ENCODE measurements at regions not wholly inside any gene's neighbourhood (a gene's known extent, or its start where the extent isn't known, plus 50 kb on each side); places are given as distances from the start of the nearest gene placed in this dataset.
"Not testable (repeated sequence)": the region's sequence is repeated elsewhere in the genome, so short reads cannot be mapped to it uniquely, and the experiment has no call there.

- 1% methylated on average over 4 of the region's 4 CpGs for WGBS (ENCODE audit: low lambda C conversion rate)
- BruUV-seq (replicated peaks); H3K4me1 ChIP-seq (ENCODE audit: insufficient read depth, low read length); H4K20me1 ChIP-seq (ENCODE audit: insufficient read depth, low read length); CTCF ChIA-PET (ENCODE audit: low intra/inter-chr PET ratio, low total read pairs); H3K4me2 ChIP-seq (ENCODE audit: low read depth, low read length); H3K27ac ChIP-seq (ENCODE audit: extremely low read length, insufficient read depth, low read length); H3K79me2 ChIP-seq (ENCODE audit: insufficient read depth, low read length); ATAC-seq; in situ Hi-C loops (cut with HindIII; ENCODE audit: extremely low pct_ligation_motif_present, low pct_unique_long_range_greater_than_20kb); H3K9me3 ChIP-seq (ENCODE audit: low read length); H3K27me3 ChIP-seq (ENCODE audit: control insufficient read depth in 1 of 2, insufficient read depth in 2 of 2, low read length in 2 of 2); FAIRE-seq; H3K4me3 ChIP-seq (replicated peaks in 1 of 3; ENCODE audit: insufficient read depth in 1 of 3, low read depth in 2 of 3, low read length in 3 of 3); POLR2A ChIA-PET; intact Hi-C loops (cut with micrococcal nuclease; ENCODE audit: unreplicated experiment); H3K9ac ChIP-seq (ENCODE audit: insufficient read depth, low read depth, low read length); H2AFZ ChIP-seq (ENCODE audit: low read length); DNase-seq (ENCODE audit: low spot score); H3K36me3 ChIP-seq (replicated peaks in 1 of 2; ENCODE audit: control insufficient read depth in 1 of 2, insufficient read depth in 2 of 2, low read length in 2 of 2): not testable (repeated sequence)
Measured at GRCh38 chr12:13518034-13518433, 321.5 kb downstream of the EMP1 start.

GRCh38 chr12:13509740-13510139, 313.2 kb downstream of the EMP1 start:
- in situ Hi-C loops (cut with HindIII; ENCODE audit: extremely low pct_ligation_motif_present, low pct_unique_long_range_greater_than_20kb) = no loop called here
- H3K27ac ChIP-seq (ENCODE audit: extremely low read length, insufficient read depth, low read length) = no peak overlapping the region
- no peaks in the 10 kb centered on the region for H3K36me3 ChIP-seq (replicated peaks in 1 of 2; ENCODE audit: control insufficient read depth in 1 of 2, insufficient read depth in 2 of 2, low read length in 2 of 2)
- ATAC-seq (no peak), FAIRE-seq (no peak), DNase-seq (ENCODE audit: low spot score) (no peak)
- no peaks in the 10 kb centered on the region for H3K4me1 ChIP-seq (ENCODE audit: insufficient read depth, low read length)
- H3K9ac ChIP-seq (ENCODE audit: insufficient read depth, low read depth, low read length) = no peak overlapping the region
- H3K79me2 ChIP-seq (ENCODE audit: insufficient read depth, low read length) = no peaks in the 10 kb centered on the region
- intact Hi-C loops (cut with micrococcal nuclease; ENCODE audit: unreplicated experiment) = no loop called here
- no peaks in the 10 kb centered on the region for H4K20me1 ChIP-seq (ENCODE audit: insufficient read depth, low read length)
- no peak for TF ChIP-seq CREB3 (CRISPR knock-in tag; IDR thresholded peaks at IDR 0.05)
- TF ChIP-seq ZNF850 (CRISPR knock-in tag; conservative IDR thresholded peaks at IDR 0.05) = no peak
- TF ChIP-seq, protein P1, sequence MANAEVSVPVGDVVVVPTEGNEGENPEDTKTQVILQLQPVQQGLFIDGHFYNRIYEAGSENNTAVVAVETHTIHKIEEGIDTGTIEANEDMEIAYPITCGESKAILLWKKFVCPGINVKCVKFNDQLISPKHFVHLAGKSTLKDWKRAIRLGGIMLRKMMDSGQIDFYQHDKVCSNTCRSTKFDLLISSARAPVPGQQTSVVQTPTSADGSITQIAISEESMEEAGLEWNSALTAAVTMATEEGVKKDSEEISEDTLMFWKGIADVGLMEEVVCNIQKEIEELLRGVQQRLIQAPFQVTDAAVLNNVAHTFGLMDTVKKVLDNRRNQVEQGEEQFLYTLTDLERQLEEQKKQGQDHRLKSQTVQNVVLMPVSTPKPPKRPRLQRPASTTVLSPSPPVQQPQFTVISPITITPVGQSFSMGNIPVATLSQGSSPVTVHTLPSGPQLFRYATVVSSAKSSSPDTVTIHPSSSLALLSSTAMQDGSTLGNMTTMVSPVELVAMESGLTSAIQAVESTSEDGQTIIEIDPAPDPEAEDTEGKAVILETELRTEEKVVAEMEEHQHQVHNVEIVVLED (CRISPR knock-in tag; IDR thresholded peaks at IDR 0.05; ENCODE audit: borderline replicate concordance) = no peak
- TF ChIP-seq, protein P2, sequence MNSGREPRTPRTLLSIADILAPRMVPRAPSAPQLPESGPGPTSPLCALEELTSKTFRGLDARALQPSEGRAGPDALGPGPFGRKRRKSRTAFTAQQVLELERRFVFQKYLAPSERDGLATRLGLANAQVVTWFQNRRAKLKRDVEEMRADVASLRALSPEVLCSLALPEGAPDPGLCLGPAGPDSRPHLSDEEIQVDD (CRISPR knock-in tag; IDR thresholded peaks at IDR 0.05; ENCODE audit: borderline replicate concordance) = no peak
- TF ChIP-seq ATF7 (IDR thresholded peaks at IDR 0.05) = no peak
- TF ChIP-seq ATF7 (CRISPR knock-in tag; IDR thresholded peaks at IDR 0.05) = no peak
- no peak for TF ChIP-seq ZNF564 (CRISPR knock-in tag; IDR thresholded peaks at IDR 0.05)
- TF ChIP-seq TCF12 (IDR thresholded peaks at IDR 0.05) = no peak
- no peak for TF ChIP-seq TCF12 (CRISPR knock-in tag; IDR thresholded peaks at IDR 0.05)
- TF ChIP-seq ARNT2 (CRISPR knock-in tag; IDR thresholded peaks at IDR 0.05; ENCODE audit: low read depth) = no peak
- TF ChIP-seq, protein P3, sequence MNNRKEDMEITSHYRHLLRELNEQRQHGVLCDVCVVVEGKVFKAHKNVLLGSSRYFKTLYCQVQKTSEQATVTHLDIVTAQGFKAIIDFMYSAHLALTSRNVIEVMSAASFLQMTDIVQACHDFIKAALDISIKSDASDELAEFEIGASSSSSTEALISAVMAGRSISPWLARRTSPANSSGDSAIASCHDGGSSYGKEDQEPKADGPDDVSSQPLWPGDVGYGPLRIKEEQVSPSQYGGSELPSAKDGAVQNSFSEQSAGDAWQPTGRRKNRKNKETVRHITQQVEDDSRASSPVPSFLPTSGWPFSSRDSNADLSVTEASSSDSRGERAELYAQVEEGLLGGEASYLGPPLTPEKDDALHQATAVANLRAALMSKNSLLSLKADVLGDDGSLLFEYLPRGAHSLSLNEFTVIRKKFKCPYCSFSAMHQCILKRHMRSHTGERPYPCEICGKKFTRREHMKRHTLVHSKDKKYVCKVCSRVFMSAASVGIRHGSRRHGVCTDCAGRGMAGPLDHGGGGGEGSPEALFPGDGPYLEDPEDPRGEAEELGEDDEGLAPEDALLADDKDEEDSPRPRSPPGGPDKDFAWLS (CRISPR knock-in tag; IDR thresholded peaks at IDR 0.05; ENCODE audit: borderline replicate concordance) = no peak
- no peak for TF ChIP-seq SSRP1 (CRISPR knock-in tag; IDR thresholded peaks at IDR 0.05)
- no peak for TF ChIP-seq ZNF879 (CRISPR knock-in tag; IDR thresholded peaks at IDR 0.05)
- no peak for TF ChIP-seq SP4 (CRISPR knock-in tag; IDR thresholded peaks at IDR 0.05)
- TF ChIP-seq ZNF660 (CRISPR knock-in tag; IDR thresholded peaks at IDR 0.05; ENCODE audit: borderline replicate concordance, low read depth) = no peak
- TF ChIP-seq PHF20 (CRISPR knock-in tag; IDR thresholded peaks at IDR 0.05) = no peak
- H3K4me2 ChIP-seq (ENCODE audit: low read depth, low read length) = no peak overlapping the region
- POLR2A ChIA-PET = no interaction called here
- H3K27me3 ChIP-seq (ENCODE audit: control insufficient read depth in 1 of 2, insufficient read depth in 2 of 2, low read length in 2 of 2) = no peaks in the 10 kb centered on the region; a peak in 1 of 5 replicates
- BruUV-seq (replicated peaks) = no TSS peak
- no peak overlapping the region for H3K4me3 ChIP-seq (replicated peaks in 1 of 3; ENCODE audit: insufficient read depth in 1 of 3, low read depth in 2 of 3, low read length in 3 of 3)
- H3K9me3 ChIP-seq (ENCODE audit: low read length) = no peaks in the 10 kb centered on the region
- H2AFZ ChIP-seq (ENCODE audit: low read length) = no peak overlapping the region
- CTCF ChIA-PET (ENCODE audit: low intra/inter-chr PET ratio, low total read pairs) = no interaction called here

Data from HepG2 (cell line).